HepG2 (cell line): ENCODE measurements at regions not wholly inside any gene's neighbourhood (a gene's known extent, or its start where the extent isn't known, plus 50 kb on each side); places are given as distances from the start of the nearest gene placed in this dataset.

Experiments
- AHR ChIP-seq: IDR thresholded peaks from 2 replicates; pipeline ENCODE4 v1.6.1; 2018; ENCODE audit warnings: missing genetic modification reagents, missing compliant biosample characterization
- CEBPB ChIP-seq: IDR thresholded peaks from 2 replicates; pipeline ENCODE4 v1.6.1; 2011; ENCODE audit warnings: low read depth, low read length, improper control_type of control experiment, borderline replicate concordance
- KMT2B ChIP-seq: IDR thresholded peaks from 2 replicates; pipeline ENCODE4 v1.6.1; 2016; ENCODE audit warnings: missing genetic modification reagents, missing compliant biosample characterization
- MIER2 ChIP-seq: IDR thresholded peaks from 2 replicates; pipeline ENCODE4 v1.6.1; 2016; ENCODE audit warnings: missing biosample characterization, missing genetic modification reagents
- NFATC3 ChIP-seq: sonication (generic); formaldehyde crosslinking; IDR thresholded peaks from 2 replicates; pipeline ENCODE4 v1.5.1; 2020; ENCODE audit warnings: mild to moderate bottlenecking, missing genetic modification reagents
- RFX3 ChIP-seq: IDR thresholded peaks from 2 replicates; pipeline ENCODE4 v1.6.1; 2016; ENCODE audit warnings: missing biosample characterization, missing genetic modification reagents
- SRSF4 ChIP-seq: fragments of 200-400 bp; formaldehyde crosslinking; IDR thresholded peaks from one replicate; pipeline ENCODE4 v1.6.1; 2018; ENCODE audit warnings: mild to moderate bottlenecking, low read depth, low read length, moderate library complexity; ENCODE audit not compliant: poor library complexity, severe bottlenecking
- XRCC5 ChIP-seq: fragments of 200-400 bp; formaldehyde crosslinking; optimal IDR thresholded peaks from 2 replicates; pipeline ENCODE3; 2017; ENCODE audit warnings: mild to moderate bottlenecking, low read length
- ZMAT3 ChIP-seq: sonication (generic); formaldehyde crosslinking; conservative IDR thresholded peaks from 2 replicates; pipeline ENCODE4 v1.7.0; 2021; ENCODE audit warnings: missing genetic modification reagents
- TF ChIP-seq, protein P1 (sequence below): sonication (generic); formaldehyde crosslinking; IDR thresholded peaks from 2 replicates; pipeline ENCODE4 v1.4.0; 2020; ENCODE audit warnings: mild to moderate bottlenecking, missing genetic modification reagents
- TF ChIP-seq, protein P2 (sequence below): sonication (generic); formaldehyde crosslinking; IDR thresholded peaks from 2 replicates; pipeline ENCODE4 v1.4.0; 2020; ENCODE audit warnings: missing genetic modification reagents
- TF ChIP-seq, protein P3 (sequence below): sonication (generic); formaldehyde crosslinking; IDR thresholded peaks from 2 replicates; pipeline ENCODE4 v1.8.0; 2022; ENCODE audit warnings: mild to moderate bottlenecking, missing genetic modification reagents
- TF ChIP-seq, protein P4 (sequence below): IDR thresholded peaks from 2 replicates; pipeline ENCODE4 v1.6.1; 2018; ENCODE audit warnings: missing genetic modification reagents
- TF ChIP-seq, protein P5 (sequence below): sonication (generic); formaldehyde crosslinking; IDR thresholded peaks from 2 replicates; pipeline ENCODE4 v1.4.0; 2020; ENCODE audit warnings: missing genetic modification reagents, borderline replicate concordance
- TF ChIP-seq, protein P6 (sequence below): sonication (generic); formaldehyde crosslinking; IDR thresholded peaks from 2 replicates; pipeline ENCODE4 v1.4.0; 2020; ENCODE audit warnings: missing genetic modification reagents

DNA sequence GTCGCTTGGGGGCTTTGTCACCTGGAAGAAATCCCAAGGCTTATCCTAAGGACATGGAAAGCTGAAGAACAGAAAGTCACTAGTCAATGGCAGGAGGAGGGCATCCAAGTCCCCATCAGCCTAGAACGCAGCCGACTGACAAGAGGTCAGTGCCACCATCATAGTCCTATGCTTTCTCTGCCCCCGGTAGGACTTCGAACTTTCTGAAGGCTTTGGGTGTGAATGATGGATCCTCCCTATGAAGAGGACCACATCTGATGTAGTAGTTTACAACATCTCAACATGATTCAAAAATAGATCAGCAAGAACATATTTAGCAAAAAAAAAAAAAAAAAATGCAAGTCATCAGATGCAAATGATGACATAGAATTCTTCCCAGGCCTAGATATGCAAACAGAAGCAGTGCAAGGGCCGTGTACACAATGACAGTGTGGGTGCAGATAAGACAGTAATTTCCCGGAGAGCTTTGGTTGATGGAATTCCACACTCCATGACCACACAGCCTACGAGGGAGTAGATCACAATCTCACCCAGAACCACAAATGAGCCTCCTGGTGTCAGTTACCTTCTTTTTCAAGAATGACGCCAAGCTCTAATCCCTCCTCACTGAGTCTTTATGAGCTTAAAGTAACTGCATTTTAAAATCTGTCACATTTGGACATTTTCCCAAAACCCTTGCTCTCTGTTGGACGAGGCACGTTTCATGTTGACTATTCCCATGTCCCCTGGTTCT lies 88.2 kb downstream of the PSMG1 start (continued):
- TF ChIP-seq XRCC5 (no peak), CEBPB (peak; percentile 51; the same call in 1 of the 2 replicates), SRSF4 (no peak), KMT2B (CRISPR knock-in tag) (no peak), AHR (CRISPR knock-in tag) (no peak), ZMAT3 (CRISPR knock-in tag) (0 out of 2 replicates have a peak, but pooled peaks have one; percentile 59), NFATC3 (CRISPR knock-in tag) (no peak), MIER2 (CRISPR knock-in tag) (peak; percentile 50; the same call in 1 of the 2 replicates), RFX3 (CRISPR knock-in tag) (no peak)
- TF ChIP-seq, protein P1, sequence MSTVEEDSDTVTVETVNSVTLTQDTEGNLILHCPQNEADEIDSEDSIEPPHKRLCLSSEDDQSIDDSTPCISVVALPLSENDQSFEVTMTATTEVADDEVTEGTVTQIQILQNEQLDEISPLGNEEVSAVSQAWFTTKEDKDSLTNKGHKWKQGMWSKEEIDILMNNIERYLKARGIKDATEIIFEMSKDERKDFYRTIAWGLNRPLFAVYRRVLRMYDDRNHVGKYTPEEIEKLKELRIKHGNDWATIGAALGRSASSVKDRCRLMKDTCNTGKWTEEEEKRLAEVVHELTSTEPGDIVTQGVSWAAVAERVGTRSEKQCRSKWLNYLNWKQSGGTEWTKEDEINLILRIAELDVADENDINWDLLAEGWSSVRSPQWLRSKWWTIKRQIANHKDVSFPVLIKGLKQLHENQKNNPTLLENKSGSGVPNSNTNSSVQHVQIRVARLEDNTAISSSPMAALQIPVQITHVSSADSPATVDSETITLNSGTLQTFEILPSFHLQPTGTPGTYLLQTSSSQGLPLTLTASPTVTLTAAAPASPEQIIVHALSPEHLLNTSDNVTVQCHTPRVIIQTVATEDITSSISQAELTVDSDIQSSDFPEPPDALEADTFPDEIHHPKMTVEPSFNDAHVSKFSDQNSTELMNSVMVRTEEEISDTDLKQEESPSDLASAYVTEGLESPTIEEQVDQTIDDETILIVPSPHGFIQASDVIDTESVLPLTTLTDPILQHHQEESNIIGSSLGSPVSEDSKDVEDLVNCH (CRISPR knock-in tag), result no peak
- TF ChIP-seq, protein P2, sequence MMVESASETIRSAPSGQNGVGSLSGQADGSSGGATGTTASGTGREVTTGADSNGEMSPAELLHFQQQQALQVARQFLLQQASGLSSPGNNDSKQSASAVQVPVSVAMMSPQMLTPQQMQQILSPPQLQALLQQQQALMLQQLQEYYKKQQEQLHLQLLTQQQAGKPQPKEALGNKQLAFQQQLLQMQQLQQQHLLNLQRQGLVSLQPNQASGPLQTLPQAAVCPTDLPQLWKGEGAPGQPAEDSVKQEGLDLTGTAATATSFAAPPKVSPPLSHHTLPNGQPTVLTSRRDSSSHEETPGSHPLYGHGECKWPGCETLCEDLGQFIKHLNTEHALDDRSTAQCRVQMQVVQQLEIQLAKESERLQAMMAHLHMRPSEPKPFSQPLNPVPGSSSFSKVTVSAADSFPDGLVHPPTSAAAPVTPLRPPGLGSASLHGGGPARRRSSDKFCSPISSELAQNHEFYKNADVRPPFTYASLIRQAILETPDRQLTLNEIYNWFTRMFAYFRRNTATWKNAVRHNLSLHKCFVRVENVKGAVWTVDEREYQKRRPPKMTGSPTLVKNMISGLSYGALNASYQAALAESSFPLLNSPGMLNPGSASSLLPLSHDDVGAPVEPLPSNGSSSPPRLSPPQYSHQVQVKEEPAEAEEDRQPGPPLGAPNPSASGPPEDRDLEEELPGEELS, result peak; percentile 90
- TF ChIP-seq, protein P3, sequence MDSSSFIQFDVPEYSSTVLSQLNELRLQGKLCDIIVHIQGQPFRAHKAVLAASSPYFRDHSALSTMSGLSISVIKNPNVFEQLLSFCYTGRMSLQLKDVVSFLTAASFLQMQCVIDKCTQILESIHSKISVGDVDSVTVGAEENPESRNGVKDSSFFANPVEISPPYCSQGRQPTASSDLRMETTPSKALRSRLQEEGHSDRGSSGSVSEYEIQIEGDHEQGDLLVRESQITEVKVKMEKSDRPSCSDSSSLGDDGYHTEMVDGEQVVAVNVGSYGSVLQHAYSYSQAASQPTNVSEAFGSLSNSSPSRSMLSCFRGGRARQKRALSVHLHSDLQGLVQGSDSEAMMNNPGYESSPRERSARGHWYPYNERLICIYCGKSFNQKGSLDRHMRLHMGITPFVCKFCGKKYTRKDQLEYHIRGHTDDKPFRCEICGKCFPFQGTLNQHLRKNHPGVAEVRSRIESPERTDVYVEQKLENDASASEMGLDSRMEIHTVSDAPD, result no peak
- TF ChIP-seq, protein P4, sequence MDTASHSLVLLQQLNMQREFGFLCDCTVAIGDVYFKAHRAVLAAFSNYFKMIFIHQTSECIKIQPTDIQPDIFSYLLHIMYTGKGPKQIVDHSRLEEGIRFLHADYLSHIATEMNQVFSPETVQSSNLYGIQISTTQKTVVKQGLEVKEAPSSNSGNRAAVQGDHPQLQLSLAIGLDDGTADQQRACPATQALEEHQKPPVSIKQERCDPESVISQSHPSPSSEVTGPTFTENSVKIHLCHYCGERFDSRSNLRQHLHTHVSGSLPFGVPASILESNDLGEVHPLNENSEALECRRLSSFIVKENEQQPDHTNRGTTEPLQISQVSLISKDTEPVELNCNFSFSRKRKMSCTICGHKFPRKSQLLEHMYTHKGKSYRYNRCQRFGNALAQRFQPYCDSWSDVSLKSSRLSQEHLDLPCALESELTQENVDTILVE (CRISPR knock-in tag), result no peak; the same call in none of the 2 replicates
- TF ChIP-seq, protein P5, sequence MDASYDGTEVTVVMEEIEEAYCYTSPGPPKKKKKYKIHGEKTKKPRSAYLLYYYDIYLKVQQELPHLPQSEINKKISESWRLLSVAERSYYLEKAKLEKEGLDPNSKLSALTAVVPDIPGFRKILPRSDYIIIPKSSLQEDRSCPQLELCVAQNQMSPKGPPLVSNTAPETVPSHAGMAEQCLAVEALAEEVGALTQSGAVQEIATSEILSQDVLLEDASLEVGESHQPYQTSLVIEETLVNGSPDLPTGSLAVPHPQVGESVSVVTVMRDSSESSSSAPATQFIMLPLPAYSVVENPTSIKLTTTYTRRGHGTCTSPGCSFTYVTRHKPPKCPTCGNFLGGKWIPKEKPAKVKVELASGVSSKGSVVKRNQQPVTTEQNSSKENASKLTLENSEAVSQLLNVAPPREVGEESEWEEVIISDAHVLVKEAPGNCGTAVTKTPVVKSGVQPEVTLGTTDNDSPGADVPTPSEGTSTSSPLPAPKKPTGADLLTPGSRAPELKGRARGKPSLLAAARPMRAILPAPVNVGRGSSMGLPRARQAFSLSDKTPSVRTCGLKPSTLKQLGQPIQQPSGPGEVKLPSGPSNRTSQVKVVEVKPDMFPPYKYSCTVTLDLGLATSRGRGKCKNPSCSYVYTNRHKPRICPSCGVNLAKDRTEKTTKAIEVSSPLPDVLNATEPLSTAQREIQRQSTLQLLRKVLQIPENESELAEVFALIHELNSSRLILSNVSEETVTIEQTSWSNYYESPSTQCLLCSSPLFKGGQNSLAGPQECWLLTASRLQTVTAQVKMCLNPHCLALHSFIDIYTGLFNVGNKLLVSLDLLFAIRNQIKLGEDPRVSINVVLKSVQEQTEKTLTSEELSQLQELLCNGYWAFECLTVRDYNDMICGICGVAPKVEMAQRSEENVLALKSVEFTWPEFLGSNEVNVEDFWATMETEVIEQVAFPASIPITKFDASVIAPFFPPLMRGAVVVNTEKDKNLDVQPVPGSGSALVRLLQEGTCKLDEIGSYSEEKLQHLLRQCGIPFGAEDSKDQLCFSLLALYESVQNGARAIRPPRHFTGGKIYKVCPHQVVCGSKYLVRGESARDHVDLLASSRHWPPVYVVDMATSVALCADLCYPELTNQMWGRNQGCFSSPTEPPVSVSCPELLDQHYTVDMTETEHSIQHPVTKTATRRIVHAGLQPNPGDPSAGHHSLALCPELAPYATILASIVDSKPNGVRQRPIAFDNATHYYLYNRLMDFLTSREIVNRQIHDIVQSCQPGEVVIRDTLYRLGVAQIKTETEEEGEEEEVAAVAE (CRISPR knock-in tag), result no peak
- TF ChIP-seq, protein P6, sequence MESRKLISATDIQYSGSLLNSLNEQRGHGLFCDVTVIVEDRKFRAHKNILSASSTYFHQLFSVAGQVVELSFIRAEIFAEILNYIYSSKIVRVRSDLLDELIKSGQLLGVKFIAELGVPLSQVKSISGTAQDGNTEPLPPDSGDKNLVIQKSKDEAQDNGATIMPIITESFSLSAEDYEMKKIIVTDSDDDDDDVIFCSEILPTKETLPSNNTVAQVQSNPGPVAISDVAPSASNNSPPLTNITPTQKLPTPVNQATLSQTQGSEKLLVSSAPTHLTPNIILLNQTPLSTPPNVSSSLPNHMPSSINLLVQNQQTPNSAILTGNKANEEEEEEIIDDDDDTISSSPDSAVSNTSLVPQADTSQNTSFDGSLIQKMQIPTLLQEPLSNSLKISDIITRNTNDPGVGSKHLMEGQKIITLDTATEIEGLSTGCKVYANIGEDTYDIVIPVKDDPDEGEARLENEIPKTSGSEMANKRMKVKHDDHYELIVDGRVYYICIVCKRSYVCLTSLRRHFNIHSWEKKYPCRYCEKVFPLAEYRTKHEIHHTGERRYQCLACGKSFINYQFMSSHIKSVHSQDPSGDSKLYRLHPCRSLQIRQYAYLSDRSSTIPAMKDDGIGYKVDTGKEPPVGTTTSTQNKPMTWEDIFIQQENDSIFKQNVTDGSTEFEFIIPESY, result no peak; the same call in 1 of the 2 replicates
